SU-DHL-6 (cell line): ENCODE measurements at regions not wholly inside any gene's neighbourhood (a gene's known extent, or its start where the extent isn't known, plus 50 kb on each side); places are given as distances from the start of the nearest gene placed in this dataset.

Experiments
- CTCF ChIP-seq: fragments of 200-600 bp; sonication (generic); IDR thresholded peaks from one replicate; pipeline ENCODE4 v1.5.1; 2017; ENCODE audit warnings: antibody characterized with exemption, mild to moderate bottlenecking, low read length, moderate library complexity; ENCODE audit not compliant: insufficient read depth, poor library complexity, severe bottlenecking
- EZH2phosphoT487 ChIP-seq: fragments of 200-600 bp; sonication (generic), shearing (Covaris generic); conservative IDR thresholded peaks from 2 replicates; pipeline ENCODE4 v1.6.1; 2018; ENCODE audit warnings: mild to moderate bottlenecking, antibody characterized with exemption, low read length, moderate library complexity, mixed read lengths

GRCh38 chr21:31497914-31498313 is 153.9 kb upstream of the TIAM1 start:
- no peak for TF ChIP-seq EZH2phosphoT487
- no peak for TF ChIP-seq CTCF
